ENCODE measurements at regions not wholly inside any gene's neighbourhood (a gene's known extent, or its start where the extent isn't known, plus 50 kb on each side); places are given as distances from the start of the nearest gene placed in this dataset.

- DNase-seq, result no peak
These were observed 107.4 kb upstream of the ADGRF1 start for GRCh38 chr6:47149554-47149953.

GRCh38 chr6:47149066-47149465 is 106.9 kb upstream of the ADGRF1 start:
- DNase-seq, result no peak

GRCh38 chr6:47147836-47148344 is 105.8 kb upstream of the ADGRF1 start:
- DNase-seq, result no peak

- DNase-seq, result no peak
These were observed 105.1 kb upstream of the ADGRF1 start for GRCh38 chr6:47147175-47147727.

- no peak for DNase-seq
These were observed 104.5 kb upstream of the ADGRF1 start for GRCh38 chr6:47146431-47147174.

GRCh38 chr6:47145212-47145611 is 103.1 kb upstream of the ADGRF1 start:
- DNase-seq, result no peak

- DNase-seq, result no peak
These were observed 102.2 kb upstream of the ADGRF1 start for GRCh38 chr6:47144306-47144705.

- DNase-seq, result no peak
These were observed 99.8 kb upstream of the ADGRF1 start for GRCh38 chr6:47141963-47142362.

- no peak for DNase-seq
These were observed 99.0 kb upstream of the ADGRF1 start for GRCh38 chr6:47141171-47141570.

- DNase-seq, result no peak
These were observed 95.9 kb upstream of the ADGRF1 start for GRCh38 chr6:47138046-47138445.

GRCh38 chr6:47137073-47137472 is 94.9 kb upstream of the ADGRF1 start:
- no peak for DNase-seq

GRCh38 chr6:47135772-47136171 is 93.6 kb upstream of the ADGRF1 start:
- DNase-seq, result no peak

- no peak for DNase-seq
These were observed 92.5 kb upstream of the ADGRF1 start for GRCh38 chr6:47134476-47135189.

GRCh38 chr6:47133230-47134000 is 91.3 kb upstream of the ADGRF1 start:
- DNase-seq, result no peak

- DNase-seq, result no peak
These were observed 90.6 kb upstream of the ADGRF1 start for GRCh38 chr6:47132724-47133123.

- DNase-seq, result no peak
These were observed 89.6 kb upstream of the ADGRF1 start for GRCh38 chr6:47131773-47132172.

GRCh38 chr6:47130086-47130485 is 88.0 kb upstream of the ADGRF1 start:
- DNase-seq, result no peak

- DNase-seq, result no peak
These were observed 87.0 kb upstream of the ADGRF1 start for GRCh38 chr6:47129129-47129528.

GRCh38 chr6:47126647-47127391 is 84.7 kb upstream of the ADGRF1 start:
- no peak for DNase-seq

GRCh38 chr6:47118611-47119010 is 76.5 kb upstream of the ADGRF1 start:
- DNase-seq, result no peak

GRCh38 chr6:47117314-47117713 is 75.2 kb upstream of the ADGRF1 start:
- no peak for DNase-seq

GRCh38 chr6:47116606-47117005 is 74.5 kb upstream of the ADGRF1 start:
- no peak for DNase-seq

GRCh38 chr6:47116086-47116485 is 74.0 kb upstream of the ADGRF1 start:
- no peak for DNase-seq

Measured in activated CD4-positive, alpha-beta T cell treated with anti-CD3 and anti-CD28 coated beads for 4 hours (primary cell).